PC-9 (cell line): ENCODE measurements at regions not wholly inside any gene's neighbourhood (a gene's known extent, or its start where the extent isn't known, plus 50 kb on each side); places are given as distances from the start of the nearest gene placed in this dataset.

Experiments used
- CTCF ChIP-seq: fragments of 200-600 bp; sonication (generic); conservative IDR thresholded peaks from 2 replicates; pipeline ENCODE4 v1.6.1; 2017; ENCODE audit warnings: mixed run types, antibody characterized with exemption, mild to moderate bottlenecking, moderate library complexity
- EZH2 ChIP-seq: fragments of 200-600 bp; sonication (generic); IDR thresholded peaks from 2 replicates; pipeline ENCODE4 v1.8.0; 2017; ENCODE audit warnings: antibody characterized with exemption, low read depth

DNA sequence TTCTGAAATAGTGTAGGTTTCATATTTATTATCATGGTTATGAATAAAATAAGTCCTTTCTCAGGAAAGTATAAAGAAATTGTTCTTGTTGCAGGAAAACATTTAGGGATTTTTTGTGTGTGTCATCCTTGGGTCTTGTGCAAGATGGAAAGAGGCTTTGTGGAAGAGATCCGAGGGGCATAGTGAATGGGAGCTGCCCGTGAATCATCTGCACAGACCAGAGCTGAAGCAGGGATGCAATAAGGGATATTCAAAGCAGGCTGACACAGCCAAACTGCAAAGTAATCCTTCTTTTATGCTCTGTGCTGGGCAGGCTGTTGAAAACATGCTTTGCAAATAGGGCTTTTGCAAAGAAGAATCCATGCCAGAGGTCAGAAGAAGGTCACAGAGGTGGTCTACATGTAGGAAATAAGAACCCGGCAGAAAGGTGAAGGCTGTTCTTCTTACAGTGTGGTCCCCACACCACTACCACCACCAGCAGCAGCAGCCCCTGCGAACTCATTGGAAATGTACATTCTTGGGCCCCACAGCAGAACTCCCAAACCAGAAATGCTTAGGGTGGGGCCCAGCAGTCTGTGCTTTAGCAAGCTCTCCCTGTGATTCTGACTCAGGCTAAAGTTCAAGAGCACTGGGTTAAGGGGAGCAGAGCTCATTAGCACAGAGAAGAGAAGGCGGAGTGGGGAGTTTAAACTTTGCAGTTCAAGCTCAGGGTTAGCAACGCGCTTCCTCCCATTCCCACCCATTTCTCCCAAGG, 237.6 kb downstream of the QKI start:
- TF ChIP-seq CTCF = no peak
- TF ChIP-seq EZH2 = no peak
